ENCODE measurements at regions not wholly inside any gene's neighbourhood (a gene's known extent, or its start where the extent isn't known, plus 50 kb on each side); places are given as distances from the start of the nearest gene placed in this dataset.
"Not testable (repeated sequence)": the region's sequence is repeated elsewhere in the genome, so short reads cannot be mapped to it uniquely, and the experiment has no call there.

DNA sequence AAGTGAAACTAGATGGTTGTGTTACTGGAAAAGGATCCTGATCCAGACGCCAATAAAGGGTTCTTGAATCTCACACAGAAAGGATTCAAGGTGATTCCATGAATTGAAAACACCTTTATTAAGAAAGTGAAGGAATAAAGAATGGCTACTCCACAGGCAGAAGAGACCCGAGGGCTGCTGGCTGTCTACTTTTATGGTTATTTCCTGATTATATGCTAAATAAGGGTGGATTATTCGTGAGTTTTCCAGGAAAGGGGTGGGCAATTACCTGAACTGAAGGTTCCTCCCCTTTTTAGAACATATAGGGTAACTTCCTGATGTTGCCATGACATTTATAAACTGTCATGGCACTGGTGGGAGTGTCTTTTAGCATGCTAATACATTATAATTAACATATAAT, 50.9 kb upstream of the WARS2 start:
- no peak for DNase-seq

- DNase-seq: no peak
These were observed 63.9 kb upstream of the WARS2 start for GRCh38 chr1:119204197-119204960.

DNA sequence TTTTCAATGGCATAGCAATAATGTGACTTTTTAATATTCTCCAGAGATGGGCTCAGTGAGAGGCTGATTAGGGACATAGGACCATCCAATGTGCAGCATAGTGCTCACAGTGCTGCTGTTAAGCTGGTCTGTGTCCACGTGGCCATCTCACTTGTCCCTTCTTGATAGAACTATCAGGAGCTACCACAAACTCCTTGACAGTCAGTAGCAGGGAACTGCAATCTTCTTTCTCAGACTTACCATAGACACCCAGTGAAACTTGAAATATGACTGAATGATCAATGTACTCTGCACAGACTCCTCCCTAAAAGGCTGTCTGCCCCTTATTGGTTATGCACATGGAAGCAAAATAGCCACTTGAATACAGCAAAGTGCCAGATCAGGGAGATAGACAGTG, 64.5 kb upstream of the WARS2 start:
- DNase-seq: no peak

GRCh38 chr1:119209061-119209460, 68.6 kb upstream of the WARS2 start:
- DNase-seq: no peak

GRCh38 chr1:119209596-119210295, 69.3 kb upstream of the WARS2 start:
- no peak for DNase-seq

- DNase-seq: no peak
These were observed 69.8 kb upstream of the WARS2 start for GRCh38 chr1:119210296-119210649.

GRCh38 chr1:119213213-119213612, 72.8 kb upstream of the WARS2 start:
- not testable (repeated sequence) for DNase-seq

DNA sequence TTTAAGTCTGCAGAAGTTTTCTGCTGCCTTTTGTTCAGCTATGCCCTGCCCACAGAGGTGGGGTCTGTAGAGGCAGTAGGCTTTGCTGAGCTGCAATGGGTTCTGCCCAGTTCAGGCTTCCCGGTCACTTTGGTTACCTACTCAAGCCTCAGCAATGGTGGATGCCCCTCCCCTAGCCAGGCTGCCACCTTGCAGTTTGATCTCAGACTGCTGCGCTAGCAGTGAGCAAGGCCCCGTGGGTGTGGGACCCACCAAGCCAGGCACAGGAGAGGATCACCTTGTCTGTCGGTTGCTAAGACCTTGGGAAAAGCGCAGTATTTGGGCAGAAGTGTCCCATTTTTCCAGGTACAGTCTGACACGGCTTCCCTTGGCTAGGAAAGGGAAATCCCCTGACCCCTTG, 74.5 kb upstream of the WARS2 start:
- DNase-seq: not testable (repeated sequence)

DNA sequence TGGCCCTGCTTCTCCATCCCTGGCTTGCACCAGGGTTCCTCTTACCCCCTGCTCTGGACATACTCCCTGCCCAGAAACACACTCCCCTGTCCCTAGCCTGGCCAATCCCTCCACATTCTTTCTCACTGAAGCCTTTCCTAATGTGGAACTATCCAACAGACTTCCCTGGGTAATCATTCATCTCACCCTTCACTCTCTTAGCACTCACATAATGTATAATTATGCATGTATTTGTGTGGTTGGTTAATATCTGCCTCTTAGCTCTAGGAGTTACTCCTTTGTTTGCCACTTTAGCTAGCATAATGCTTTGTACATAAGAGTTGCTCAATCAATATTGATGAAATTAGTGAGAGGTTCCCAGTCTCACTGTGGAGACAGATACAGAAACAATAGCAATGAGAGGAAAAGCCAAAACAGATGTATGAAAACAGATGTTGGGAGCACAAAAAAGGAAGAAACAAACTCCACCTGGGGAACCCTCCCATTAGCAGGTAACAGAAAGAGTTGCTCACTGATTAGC, 76.9 kb upstream of the WARS2 start:
- DNase-seq: no peak

DNA sequence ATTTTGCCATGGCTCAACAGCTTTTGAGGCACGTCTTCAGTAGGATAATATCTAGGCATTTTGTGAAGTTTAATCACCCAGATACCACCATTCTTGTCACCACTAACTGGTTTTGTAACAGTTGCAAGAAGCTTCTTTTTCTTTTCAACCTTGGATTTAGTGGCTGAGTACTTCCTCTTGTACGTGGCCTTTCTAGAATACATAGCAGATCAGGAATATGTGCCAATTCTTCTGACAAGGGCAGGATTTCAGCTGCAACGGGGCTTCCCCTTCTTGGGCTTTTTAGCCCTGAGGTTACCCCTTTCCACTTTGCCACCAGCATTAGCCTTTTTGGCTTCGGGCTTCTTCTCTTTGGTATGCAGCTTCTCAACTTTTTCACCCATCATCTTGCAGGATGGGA, 79.3 kb upstream of the WARS2 start:
- DNase-seq: no peak

DNA sequence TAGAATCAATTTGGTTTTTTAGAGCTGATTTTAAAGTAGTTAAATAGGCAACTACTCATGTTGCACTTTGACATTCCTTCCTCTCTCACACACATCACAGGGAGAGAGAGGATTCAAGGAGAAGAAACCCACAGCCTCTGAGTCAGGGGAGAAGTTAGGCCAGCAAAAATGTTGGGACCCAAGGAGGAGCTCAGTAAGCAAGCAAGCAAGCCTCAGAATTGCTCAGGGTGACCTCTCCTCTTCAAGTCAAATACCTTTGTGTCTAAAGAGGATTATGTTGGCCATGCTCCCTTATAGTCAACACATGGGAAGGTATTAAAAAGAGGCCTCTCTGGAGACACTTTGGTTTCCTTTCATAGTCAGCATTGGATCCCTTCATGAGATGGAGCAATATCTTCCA, 80.5 kb upstream of the WARS2 start:
- peak; percentile 53 for DNase-seq

DNA sequence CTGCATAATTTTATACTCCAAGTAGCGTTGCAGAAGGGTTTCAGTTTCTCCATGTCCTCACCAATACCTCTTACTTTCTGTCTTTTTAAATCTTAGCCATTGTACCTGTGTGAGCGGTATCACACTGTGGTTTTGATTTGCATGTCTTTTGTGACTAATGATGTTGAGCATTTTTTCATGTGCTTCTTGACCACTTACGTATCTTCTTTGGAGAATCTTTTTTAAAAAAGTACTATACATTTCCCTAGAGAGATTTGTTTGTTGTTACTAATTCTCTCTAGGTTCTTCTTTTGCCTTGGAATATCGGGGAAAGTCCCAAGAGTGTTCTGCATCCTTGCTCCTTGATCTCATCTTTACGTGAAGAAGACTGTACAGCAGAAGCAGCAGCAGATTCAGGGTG, 81.8 kb upstream of the WARS2 start:
- no peak for DNase-seq

DNA sequence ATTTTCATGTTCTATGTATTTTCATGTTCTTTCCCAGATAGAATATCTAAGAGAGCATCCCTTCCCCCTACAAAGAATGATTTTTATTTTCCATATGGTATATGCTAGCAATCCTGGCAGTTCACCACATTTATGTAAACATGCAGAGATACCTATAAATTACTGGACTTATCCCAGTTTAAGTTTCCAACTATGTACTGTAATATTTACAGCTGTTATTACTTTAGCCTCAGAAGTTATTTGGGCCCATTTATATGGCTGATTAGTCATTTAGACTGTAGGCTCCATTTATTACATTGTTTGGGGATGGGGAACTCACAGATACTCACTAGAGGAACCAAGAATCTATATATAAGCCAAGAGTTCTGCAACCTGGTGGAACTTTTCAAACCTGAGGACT, 84.8 kb upstream of the WARS2 start:
- no peak for DNase-seq

- DNase-seq: peak; percentile 8
These were observed 85.4 kb upstream of the WARS2 start for GRCh38 chr1:119225831-119226230.

DNA sequence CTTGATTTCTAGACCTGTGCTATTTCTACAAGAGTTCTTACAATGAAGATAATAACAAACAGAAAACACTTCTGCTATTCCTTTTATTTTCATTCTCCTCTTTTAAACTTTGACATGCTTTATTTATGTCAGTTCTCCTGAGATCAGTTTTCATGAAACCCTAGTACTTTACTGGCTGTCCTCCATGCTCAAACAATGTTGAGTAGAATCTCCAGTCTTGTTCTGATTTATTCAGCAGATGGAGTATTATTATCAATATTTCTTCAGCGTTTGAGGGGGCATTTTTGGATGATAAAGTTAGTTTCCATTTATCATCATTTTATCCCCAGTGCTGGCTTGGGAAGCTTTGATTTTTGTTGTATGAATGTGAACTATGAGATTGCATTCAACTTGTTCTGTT, 85.9 kb upstream of the WARS2 start:
- no peak for DNase-seq

- no peak for DNase-seq
These were observed 86.5 kb upstream of the WARS2 start for GRCh38 chr1:119226913-119227312.

DNA sequence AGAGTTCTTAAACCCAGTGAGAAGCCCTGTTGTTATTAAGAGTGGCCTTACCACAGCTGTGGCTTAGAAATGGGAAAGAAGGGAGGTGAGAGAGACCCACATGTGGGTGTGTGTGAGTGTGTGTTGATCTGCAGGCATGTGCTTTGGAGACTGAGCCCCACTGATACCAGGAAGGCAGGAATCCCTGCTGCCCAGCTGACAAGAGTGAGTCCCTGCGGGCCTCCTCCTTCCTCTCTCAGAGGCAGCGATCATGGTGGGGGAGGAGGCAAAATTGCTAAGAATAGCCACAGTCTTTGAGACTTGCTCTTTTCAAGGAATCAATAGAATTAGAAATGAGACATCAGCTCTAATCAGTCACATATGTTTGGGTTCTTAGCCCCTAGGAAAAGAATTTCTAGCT, 87.0 kb upstream of the WARS2 start:
- DNase-seq: no peak

GRCh38 chr1:119228335-119229080, 88.1 kb upstream of the WARS2 start:
- no peak for DNase-seq

DNA sequence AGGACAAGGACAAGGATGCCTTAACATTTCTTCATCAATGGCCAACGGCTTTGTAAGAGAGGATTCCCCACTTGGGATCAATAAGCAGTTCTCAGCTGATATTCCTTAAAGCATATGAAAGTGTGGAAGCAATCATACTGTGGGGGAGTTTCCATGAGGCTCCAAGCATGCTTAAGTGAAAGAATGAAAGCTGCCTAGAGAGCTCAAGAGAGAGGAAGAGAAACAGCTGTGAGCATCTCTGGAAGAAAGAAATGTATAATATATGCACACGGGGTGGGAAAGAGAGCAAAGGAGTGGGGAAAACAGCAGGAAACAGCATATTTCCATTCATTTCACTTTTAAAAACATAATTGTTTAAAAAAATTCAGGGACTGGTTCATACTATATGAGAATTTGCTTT, 94.7 kb upstream of the WARS2 start:
- DNase-seq: no peak

DNA sequence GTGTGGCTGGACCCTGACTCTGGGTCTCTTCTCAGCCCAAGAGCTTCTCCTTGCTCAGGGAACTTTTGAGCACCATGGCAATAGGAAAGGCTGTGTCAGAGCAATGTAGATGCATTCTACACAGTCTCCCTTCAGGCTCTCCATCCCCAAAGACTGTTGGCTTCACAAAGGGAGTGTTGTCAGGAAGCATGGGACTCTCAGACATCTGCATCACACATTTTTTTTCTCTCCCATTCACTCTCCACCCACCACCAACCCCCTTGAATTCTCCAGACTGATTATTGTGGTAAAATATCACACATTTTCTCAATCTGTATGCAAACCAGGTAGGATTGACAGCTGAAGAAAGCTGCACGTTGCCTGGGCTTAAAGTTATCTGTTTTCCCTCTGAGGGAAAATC, 105.4 kb upstream of the WARS2 start:
- no peak for DNase-seq

DNA sequence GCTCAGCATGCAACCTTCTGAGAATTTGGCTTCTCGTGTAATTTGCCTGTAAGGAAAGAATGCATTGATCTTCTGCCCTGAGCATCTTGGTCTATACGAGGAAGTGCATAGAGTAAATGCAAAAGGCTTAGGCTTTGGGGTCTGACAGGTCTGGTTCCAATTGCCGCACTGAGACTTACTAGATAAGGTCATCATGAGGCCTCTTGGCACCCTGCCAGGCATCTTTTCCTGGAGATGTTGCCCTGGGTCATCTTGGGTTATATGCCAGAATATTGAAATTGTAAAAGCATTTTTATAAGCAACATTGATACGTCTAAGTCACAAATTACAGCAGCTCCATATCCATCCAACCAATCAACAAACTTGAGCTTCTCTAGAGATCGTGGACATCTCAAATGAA, 108.8 kb upstream of the WARS2 start:
- DNase-seq: peak; percentile 16

GRCh38 chr1:119250299-119250698, 109.8 kb upstream of the WARS2 start:
- DNase-seq: no peak

- DNase-seq: no peak
These were observed 111.3 kb upstream of the WARS2 start for GRCh38 chr1:119251751-119252150.

- no peak for DNase-seq
These were observed 112.9 kb upstream of the WARS2 start for GRCh38 chr1:119253366-119253765.
